ENCODE measurements at regions not wholly inside any gene's neighbourhood (a gene's known extent, or its start where the extent isn't known, plus 50 kb on each side); places are given as distances from the start of the nearest gene placed in this dataset. TPM values are rescaled to one million over a fixed set of nuclear protein-coding genes. Genes with fewer than 3 reads are reported as not detected.

DNA sequence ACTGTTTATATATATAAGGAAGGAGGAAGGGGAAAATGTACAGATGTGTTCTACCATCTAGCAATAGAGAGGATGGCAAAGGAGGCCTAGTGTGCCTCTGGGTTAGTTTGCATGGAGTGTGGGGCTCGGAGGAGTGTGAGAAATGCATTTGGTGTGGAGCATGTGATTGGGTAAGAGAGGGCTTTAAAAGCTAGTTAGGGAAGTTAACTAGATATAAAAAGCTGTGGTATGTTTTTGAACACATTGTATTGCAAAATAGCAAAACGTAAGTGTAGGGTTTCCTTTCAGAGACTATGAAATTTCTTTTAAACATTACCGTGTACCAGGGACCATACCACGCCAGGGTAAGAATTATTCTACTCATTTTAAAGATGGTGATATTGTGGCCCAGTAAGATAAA is 53.3 kb upstream of the STXBP6 start:
- Histone ChIP-seq H3K36me3 (no peaks in the 10 kb centered on the region), H3K4me3 (replicated peaks in 1 of 3) (no peak overlapping the region), H3K4me1 (no peaks in the 10 kb centered on the region), H3K9me3 (no peaks in the 10 kb centered on the region), H3K27ac (no peak overlapping the region), H3K27me3 (no peaks in the 10 kb centered on the region)
- no peak for TF ChIP-seq POLR2A (IDR thresholded peaks at IDR 0.05)
- TF ChIP-seq, protein P1, sequence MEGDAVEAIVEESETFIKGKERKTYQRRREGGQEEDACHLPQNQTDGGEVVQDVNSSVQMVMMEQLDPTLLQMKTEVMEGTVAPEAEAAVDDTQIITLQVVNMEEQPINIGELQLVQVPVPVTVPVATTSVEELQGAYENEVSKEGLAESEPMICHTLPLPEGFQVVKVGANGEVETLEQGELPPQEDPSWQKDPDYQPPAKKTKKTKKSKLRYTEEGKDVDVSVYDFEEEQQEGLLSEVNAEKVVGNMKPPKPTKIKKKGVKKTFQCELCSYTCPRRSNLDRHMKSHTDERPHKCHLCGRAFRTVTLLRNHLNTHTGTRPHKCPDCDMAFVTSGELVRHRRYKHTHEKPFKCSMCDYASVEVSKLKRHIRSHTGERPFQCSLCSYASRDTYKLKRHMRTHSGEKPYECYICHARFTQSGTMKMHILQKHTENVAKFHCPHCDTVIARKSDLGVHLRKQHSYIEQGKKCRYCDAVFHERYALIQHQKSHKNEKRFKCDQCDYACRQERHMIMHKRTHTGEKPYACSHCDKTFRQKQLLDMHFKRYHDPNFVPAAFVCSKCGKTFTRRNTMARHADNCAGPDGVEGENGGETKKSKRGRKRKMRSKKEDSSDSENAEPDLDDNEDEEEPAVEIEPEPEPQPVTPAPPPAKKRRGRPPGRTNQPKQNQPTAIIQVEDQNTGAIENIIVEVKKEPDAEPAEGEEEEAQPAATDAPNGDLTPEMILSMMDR (IDR thresholded peaks at IDR 0.05) = no peak
- WGBS, 2 donors = 89 to 93% methylated on average over 4 of the region's 4 CpGs
- intact Hi-C loops (cut with DNase I) = no loop called here
- no peak for DNase-seq

GRCh38 chr14:25102788-25103187 is 52.8 kb upstream of the STXBP6 start:
- H3K36me3 ChIP-seq = no peaks in the 10 kb centered on the region
- no peaks in the 10 kb centered on the region for H3K9me3 ChIP-seq
- H3K27ac ChIP-seq = no peak overlapping the region
- intact Hi-C loops (cut with DNase I) = no loop called here
- no peak for TF ChIP-seq POLR2A (IDR thresholded peaks at IDR 0.05)
- no peak overlapping the region for H3K4me3 ChIP-seq (replicated peaks in 1 of 3)
- no peaks in the 10 kb centered on the region for H3K27me3 ChIP-seq
- no peaks in the 10 kb centered on the region for H3K4me1 ChIP-seq
- no peak for DNase-seq
- 80 to 100% methylated on average over 1 of the region's 1 CpG for WGBS, 2 donors

- 64 to 69% methylated on average over 2 of the region's 2 CpGs for WGBS, 2 donors
- no peaks in the 10 kb centered on the region for H3K36me3 ChIP-seq
- no peak for DNase-seq
- no peaks in the 10 kb centered on the region for H3K9me3 ChIP-seq
- no peaks in the 10 kb centered on the region for H3K27me3 ChIP-seq
- TF ChIP-seq POLR2A (IDR thresholded peaks at IDR 0.05) = no peak
- TF ChIP-seq, protein P1 (IDR thresholded peaks at IDR 0.05) = no peak
- no peaks in the 10 kb centered on the region for H3K4me1 ChIP-seq
- intact Hi-C loops (cut with DNase I) = no loop called here
- H3K4me3 ChIP-seq (replicated peaks in 1 of 3) = no peak overlapping the region
- H3K27ac ChIP-seq = no peak overlapping the region
These were observed 51.3 kb upstream of the STXBP6 start for GRCh38 chr14:25101276-25101675.

Small RNA genes in the stretch of these regions (small RNA-seq; reads per million reads assigned to genes)
- not detected for gene HMGN2P6

Data from thyroid gland (tissue), 4 donors.